ENCODE measurements at regions not wholly inside any gene's neighbourhood (a gene's known extent, or its start where the extent isn't known, plus 50 kb on each side); places are given as distances from the start of the nearest gene placed in this dataset.

DNA sequence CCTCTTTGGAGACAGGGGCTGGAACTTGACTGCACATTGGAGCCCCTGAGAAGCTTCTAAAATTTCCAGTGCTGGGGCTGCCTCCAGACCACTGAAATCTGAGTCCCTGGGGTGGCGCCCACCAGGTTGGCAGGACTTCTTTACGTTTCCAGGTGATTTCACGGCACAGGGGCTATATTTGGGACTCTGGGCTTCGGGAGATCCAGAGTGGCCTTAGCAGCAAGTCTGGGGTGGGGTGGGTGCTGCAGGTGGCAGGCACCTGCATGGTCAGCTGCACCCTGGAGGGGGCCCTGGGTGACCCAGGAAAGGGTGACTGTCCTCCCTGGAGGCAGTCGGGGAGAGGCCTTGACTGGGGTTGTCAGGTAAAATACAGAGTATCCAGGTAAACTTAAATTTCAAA, 135.5 kb upstream of the PHACTR3 start:
- no peak for TF ChIP-seq GATA3 (IDR thresholded peaks at IDR 0.05; ENCODE audit: low read depth, low read length)
- TF ChIP-seq GATA2 (IDR thresholded peaks at IDR 0.05; ENCODE audit: low read depth, low read length) = no peak

Measured in SH-SY5Y (cell line).